ENCODE measurements at regions not wholly inside any gene's neighbourhood (a gene's known extent, or its start where the extent isn't known, plus 50 kb on each side); places are given as distances from the start of the nearest gene placed in this dataset.
"Not testable (repeated sequence)": the region's sequence is repeated elsewhere in the genome, so short reads cannot be mapped to it uniquely, and the experiment has no call there.

GRCh38 chr16:59573528-59574271 is 839.6 kb upstream of the GOT2 start:
- DNase-seq: no peak

GRCh38 chr16:59567496-59567895 is 833.4 kb upstream of the GOT2 start:
- DNase-seq: no peak

DNA sequence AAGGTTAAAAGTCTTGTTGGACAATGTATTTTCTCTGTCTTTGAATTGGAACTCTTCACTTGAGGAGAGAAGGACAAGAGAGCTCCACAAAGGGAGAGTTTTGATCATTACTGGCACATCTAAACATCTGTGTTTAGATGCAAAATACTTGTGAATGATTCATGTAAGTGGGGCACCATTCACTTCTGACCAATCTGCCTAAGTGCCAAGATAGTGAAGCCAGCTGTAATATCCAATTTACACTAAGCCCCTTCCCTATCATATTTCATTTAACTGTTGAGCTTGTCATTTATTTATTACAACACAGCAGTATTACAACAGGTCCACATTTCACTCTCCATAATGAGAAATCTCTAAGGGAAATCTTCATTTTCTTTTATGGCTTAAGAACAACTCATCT is 832.3 kb upstream of the GOT2 start:
- DNase-seq: no peak

GRCh38 chr16:59558679-59559078 is 824.6 kb upstream of the GOT2 start:
- no peak for DNase-seq

DNA sequence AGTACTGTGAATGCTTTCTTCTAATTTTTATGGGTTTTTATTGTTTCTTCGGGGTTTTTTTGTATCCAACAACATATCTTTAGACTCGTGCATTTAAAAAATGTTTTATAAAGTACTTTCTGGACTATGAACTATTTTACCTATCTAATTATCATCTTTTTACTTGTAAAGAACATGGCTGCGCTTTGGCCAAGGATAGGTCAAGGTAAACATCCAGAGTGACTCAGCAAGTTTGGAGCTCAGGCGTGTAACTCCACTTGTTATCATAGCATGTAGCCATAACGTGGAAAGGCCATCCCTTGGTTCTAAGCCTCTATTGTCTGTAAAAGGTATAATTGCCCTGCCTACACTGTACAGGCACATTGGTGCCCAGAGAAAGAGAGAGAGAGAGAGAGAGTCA is 818.0 kb upstream of the GOT2 start:
- DNase-seq: no peak

DNA sequence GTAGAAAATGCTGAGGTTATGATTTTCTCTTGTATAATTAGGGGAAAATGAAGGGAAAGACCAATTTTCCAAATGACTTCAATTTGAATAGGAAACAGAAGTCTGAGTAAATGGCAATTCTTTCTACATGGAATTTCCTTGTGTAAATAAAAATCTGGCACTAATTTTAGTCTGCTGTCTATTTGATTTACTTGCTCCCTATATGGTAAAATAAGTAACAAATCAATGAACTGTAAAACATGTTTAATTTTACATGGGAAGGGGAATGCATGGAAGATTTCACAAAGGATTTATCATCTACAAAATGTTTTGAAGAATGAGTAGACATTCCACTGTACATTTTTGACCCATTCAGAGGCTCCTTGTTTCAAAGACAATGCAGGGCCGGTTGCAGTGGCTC is 811.6 kb upstream of the GOT2 start:
- DNase-seq: no peak

DNA sequence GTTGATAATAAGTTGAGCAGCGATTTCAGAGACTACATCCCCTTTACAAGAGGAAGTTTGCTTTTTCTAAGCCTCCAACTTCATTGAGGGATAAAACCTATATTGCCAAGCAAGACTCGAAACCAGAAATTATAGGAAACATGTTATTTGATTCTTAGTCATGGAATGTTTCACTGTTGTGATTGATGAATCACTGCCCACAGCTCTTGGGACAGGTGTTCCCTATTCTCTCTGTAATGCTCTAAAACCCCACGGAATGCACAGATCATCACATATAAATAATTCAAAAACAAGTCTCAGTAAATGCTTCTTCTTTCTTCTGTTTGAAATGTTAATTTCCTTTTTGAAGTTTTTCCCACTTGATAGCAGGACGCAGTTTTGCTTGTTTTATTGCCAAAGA is 809.5 kb upstream of the GOT2 start:
- DNase-seq: no peak

GRCh38 chr16:59540621-59541020 is 806.5 kb upstream of the GOT2 start:
- no peak for DNase-seq

GRCh38 chr16:59535298-59535697 is 801.2 kb upstream of the GOT2 start:
- DNase-seq: no peak

- DNase-seq: no peak
Observed at GRCh38 chr16:59527206-59527997, 793.3 kb upstream of the GOT2 start.

GRCh38 chr16:59522826-59523225 is 788.7 kb upstream of the GOT2 start:
- no peak for DNase-seq

DNA sequence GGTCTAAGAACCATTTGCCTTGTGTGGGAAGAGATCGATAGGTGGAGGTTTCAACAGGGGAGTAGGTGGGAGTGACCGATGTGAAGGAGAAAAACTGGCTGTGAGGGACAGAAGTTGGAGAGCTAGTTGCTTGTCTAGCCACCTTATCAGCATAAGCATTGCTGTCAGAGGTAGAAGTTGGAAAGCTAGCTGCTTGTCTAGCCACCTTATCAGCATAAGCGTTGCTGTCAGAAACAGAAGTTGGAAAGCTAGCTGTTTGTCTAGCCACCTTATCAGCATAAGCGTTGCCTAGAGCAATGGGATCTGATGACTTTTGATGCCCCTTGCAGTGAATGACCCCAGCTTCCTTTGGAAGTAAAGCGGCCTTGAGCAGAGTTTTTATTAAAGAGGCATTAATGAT is 784.6 kb upstream of the GOT2 start:
- DNase-seq: not testable (repeated sequence)

- DNase-seq: no peak
Observed at GRCh38 chr16:59514651-59515050, 780.5 kb upstream of the GOT2 start.

DNA sequence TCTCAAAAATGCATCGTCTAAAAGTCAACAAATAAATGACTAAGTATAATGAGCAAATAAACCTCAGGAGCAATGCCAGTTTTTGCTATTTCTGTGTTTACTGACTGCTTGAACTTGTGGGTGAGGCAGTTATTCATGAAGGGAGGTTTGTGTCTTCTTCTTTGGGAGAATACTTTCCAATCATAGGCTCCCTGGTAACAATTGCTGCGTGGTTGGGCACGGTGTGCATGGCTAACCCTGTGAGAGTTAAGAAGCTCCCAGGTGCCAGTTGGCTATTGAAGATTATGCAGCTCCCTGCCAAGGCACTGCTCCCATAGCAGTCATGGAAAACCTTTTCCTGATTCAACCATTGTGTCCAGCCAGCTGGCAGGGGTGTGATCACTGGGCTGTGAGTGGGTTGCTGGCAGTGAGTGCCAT is 775.9 kb upstream of the GOT2 start:
- DNase-seq: no peak

DNA sequence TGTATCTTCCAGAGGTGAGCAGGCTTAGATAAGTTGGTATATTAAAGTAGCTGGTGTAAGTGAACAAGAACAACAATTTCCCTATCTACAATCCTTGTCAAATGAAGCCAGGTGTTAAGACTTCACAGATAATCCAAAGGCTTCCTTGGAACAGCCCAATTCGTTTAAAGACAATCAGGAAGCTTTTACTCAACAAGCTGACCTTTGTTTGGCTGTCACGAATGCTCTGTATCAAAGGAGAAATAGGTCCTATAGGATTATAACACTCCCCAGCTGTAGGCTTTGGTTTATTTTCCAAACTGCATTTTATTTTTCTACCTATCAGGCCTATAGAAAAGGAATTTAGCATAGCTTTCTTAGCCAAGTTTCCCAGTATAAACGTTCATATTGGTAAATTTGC is 766.5 kb upstream of the GOT2 start:
- no peak for DNase-seq

DNA sequence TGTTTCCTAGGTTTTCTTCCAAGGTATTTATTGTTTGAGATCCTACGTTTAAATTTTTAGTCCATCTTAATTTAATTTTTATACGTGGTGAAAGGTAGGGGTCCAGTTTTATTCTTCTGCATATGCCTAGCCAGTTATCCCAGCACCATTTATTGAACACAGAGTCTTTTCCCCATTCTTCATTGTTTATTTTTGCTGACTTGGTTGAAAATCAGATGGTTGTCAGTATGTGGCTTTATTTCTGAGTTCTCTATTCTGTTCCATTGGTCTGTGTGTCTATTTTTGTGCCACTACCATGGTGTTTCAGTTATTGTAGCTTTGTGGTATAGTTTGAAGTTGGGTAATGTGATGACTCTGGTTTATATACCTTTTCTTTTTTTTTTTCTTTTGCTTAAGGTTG is 753.0 kb upstream of the GOT2 start:
- DNase-seq: no peak

- DNase-seq: no peak
Observed at GRCh38 chr16:59484833-59485516, 750.9 kb upstream of the GOT2 start.

GRCh38 chr16:59478838-59479237 is 744.7 kb upstream of the GOT2 start:
- no peak for DNase-seq

DNA sequence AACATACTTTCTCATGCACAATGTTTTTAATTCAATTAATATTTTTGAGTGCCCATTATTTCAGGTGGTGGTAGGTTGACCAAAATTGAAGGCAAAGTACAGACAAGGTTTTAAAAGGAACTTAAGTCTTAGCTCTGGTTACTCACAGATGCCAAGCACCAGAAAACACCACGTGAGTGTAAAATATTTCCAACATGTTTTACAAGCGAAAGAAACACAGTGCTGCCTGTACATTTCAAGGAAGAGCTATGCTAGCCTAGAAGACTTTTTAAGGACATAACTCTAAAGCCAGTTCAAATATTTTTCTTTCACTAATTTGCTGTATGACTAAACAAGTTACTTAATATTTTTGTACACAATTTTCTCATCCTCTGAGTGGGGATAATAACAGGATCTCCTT is 736.4 kb upstream of the GOT2 start:
- DNase-seq: no peak

DNA sequence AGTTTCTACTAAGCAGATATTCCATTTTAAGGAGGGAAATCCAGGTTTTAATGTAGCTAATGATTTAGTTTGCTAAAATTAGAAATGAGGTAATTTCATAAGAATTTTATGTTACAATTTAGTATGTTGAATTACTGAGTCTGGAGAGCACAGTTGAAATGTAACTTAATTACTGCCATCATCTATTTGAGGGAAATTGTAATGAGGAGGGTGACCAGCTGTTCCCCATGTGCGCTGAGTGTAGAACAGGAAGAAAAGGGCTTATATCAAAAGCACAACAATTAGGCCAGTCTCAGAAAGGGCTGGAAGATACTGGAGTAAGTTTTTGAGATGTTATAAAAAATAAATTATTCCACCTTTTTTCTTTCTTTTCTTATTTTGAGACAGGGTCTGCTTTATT is 735.1 kb upstream of the GOT2 start:
- DNase-seq: no peak

DNA sequence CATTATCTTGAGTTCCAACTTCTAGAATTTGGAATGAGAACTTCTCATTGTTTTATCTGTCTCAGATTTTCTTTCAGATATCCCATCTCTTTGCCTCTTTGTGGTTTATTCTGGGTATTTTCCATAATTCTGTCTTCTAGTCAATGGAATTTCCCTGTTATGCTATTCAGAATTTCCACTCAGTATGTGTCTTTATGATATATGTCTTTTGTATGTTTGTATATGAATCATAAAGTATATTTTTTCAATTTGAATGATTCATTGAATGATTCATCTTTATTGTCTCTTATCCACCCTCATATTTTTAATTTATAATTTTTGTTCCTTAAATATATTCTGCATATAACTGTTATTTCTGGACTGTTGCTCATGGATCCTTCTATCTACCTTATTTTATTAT is 729.7 kb upstream of the GOT2 start:
- DNase-seq: no peak

DNA sequence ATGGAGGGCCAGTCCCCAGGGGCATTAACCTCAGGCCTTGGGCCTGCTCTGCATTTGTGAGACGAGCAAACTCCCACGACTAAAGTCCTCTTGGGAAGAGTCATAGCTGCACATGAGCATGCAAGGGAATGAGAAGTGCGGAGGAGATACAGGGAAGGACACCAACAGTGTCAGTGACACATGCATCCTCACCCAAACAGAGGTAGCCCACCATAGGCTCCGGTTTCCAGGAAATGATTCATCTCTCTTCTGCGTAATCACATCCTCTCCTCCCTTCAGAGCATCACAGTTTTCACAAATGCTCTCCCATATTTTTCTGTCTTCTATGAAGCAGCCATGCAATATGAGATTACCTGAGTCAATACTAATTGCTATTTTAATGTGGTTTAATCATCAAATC is 725.7 kb upstream of the GOT2 start:
- no peak for DNase-seq

DNA sequence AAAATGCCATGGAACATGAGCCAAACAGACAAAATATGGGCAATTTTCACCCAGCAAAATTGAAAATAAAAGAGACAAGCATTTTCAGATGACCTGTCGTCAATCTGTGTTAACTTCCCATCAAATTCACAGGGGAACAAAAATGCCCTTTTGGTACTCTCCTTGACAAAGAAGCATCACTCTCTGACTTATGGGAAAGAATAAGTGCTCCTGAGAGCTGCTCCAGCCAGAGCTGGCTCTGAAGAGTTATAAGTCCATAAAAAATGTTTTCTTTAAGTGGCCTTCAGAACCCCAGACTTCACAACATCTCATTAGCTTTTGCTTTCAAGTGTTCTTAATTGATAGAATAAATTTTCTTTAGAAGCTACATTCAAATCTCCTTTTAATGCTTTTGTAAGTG is 721.4 kb upstream of the GOT2 start:
- DNase-seq: no peak

DNA sequence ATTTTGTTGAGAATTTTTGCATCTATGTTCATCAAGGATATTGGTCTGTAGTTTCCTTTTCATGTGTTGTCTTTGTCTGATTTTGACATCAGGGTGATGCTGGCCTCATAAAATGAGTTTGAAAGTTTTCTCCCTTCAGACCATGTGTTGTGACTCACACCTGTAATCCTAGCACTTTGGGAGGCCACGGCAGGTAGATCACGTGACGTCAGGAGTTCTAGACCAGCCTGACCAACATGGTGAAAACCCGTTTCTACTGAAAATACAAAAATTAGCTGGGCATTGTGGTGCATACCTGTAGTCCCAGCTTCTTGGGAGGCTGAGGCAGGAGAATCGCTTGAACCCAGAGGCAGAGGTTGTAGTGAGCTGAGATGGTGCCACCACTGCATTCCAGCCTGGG is 716.4 kb upstream of the GOT2 start:
- not testable (repeated sequence) for DNase-seq
